ENCODE measurements at regions not wholly inside any gene's neighbourhood (a gene's known extent, or its start where the extent isn't known, plus 50 kb on each side); places are given as distances from the start of the nearest gene placed in this dataset.

GRCh38 chr21:43335119-43335518 is 91.8 kb downstream of the SIK1 start:
- TF ChIP-seq GATA3 (IDR thresholded peaks at IDR 0.05; ENCODE audit: low read depth, low read length) (no peak), GATA2 (IDR thresholded peaks at IDR 0.05; ENCODE audit: low read depth, low read length) (no peak)
